HepG2 (cell line): ENCODE measurements at regions not wholly inside any gene's neighbourhood (a gene's known extent, or its start where the extent isn't known, plus 50 kb on each side); places are given as distances from the start of the nearest gene placed in this dataset.

Experiments
- ATAC-seq: fragments of 200-7000 bp; cut with Tn5 transposase; 3 replicates; pipeline ENCODE4 v1.9.1; 2020; ENCODE audit warnings: mild to moderate bottlenecking, moderate library complexity
- BruUV-seq: library from RNA; stranded (reverse); fragments of 400-500 nt; replicated peaks from 2 replicates; lab custom pipeline; 2021; lab: Mats Ljungman, UMichigan
- CTCF ChIA-PET: fragments of 300-600 bp; formaldehyde crosslinking; extraction: SDS; loops from one replicate; lab custom pipeline; 2021; ENCODE audit warnings: low total read pairs, inconsistent platforms, low intra/inter-chr PET ratio; lab: Yijun Ruan, JAX
- POLR2A ChIA-PET: fragments of 350-600 bp; sonication (Branson Sonifier 250); formaldehyde crosslinking; loops from one replicate; lab custom pipeline; 2020; ENCODE audit warnings: antibody characterized with exemption, inconsistent platforms; lab: Yijun Ruan, JAX
- DNase-seq: peaks from one replicate; pipeline ENCODE4 v3.0.0-alpha.2; 2015; ENCODE audit warnings: low spot score
- FAIRE-seq: peaks from 3 replicates; lab custom pipeline; 2011; peaks lifted over from hg19 to GRCh38; lab: Jason Lieb, UNC
- H2AFZ ChIP-seq: one replicate; pipeline ENCODE4 v1.6.1; 2011; ENCODE audit warnings: low read length, inconsistent platforms
- H3K27ac ChIP-seq: fragments of 300-600 bp; 3 replicates; pipeline ENCODE4 v1.8.0; 2011; ENCODE audit warnings: mixed run types, mild to moderate bottlenecking, mixed read lengths, low read length, inconsistent platforms; ENCODE audit not compliant: insufficient read depth; ENCODE audit errors: extremely low read length
- H3K27me3 ChIP-seq, 2 experiments: fragments of 200-600 bp in 1 of 2; 2 replicates in 1 of 2; 3 replicates in 1 of 2; pipeline versions ENCODE4 v1.6.0 to v1.8.0; 2011; ENCODE audit warnings: low read length in 2 of 2, mild to moderate bottlenecking in 2 of 2, moderate library complexity in 2 of 2, inconsistent platforms in 1 of 2; ENCODE audit not compliant: insufficient read depth in 2 of 2, control insufficient read depth in 1 of 2
- H3K36me3 ChIP-seq, 2 experiments: fragments of 200-600 bp in 1 of 2; replicated peaks in 1 of 2; 2 replicates in 1 of 2; 3 replicates in 1 of 2; pipeline versions ENCODE4 v1.5.1 to v1.8.0; 2011; ENCODE audit warnings: low read length in 2 of 2, inconsistent platforms in 1 of 2; ENCODE audit not compliant: insufficient read depth in 2 of 2, control insufficient read depth in 1 of 2
- H3K4me1 ChIP-seq: 2 replicates; pipeline ENCODE4 v1.5.1; 2012; ENCODE audit warnings: low read length, inconsistent platforms; ENCODE audit not compliant: insufficient read depth
- H3K4me2 ChIP-seq: 2 replicates; pipeline ENCODE4 v1.6.0; 2011; ENCODE audit warnings: low read depth, low read length, inconsistent platforms
- H3K4me3 ChIP-seq, 3 experiments: fragments of 200-600 bp in 1 of 3; sonication (generic), shearing (Covaris generic) in 1 of 3; replicated peaks in 1 of 3; 2 replicates each; pipeline ENCODE4 v1.5.1; 2011 to 2016; ENCODE audit warnings: low read length in 3 of 3, inconsistent platforms in 2 of 3, low read depth in 2 of 3, mild to moderate bottlenecking in 2 of 3, control low read depth in 1 of 3, mixed read lengths in 1 of 3; ENCODE audit not compliant: insufficient read depth in 1 of 3
- H3K79me2 ChIP-seq: one replicate; pipeline ENCODE4 v1.6.1; 2011; ENCODE audit warnings: low read length, inconsistent platforms; ENCODE audit not compliant: insufficient read depth
- H3K9ac ChIP-seq: 2 replicates; pipeline ENCODE4 v1.6.0; 2011; ENCODE audit warnings: mild to moderate bottlenecking, low read depth, low read length, inconsistent platforms; ENCODE audit not compliant: insufficient read depth
- H3K9me3 ChIP-seq: 2 replicates; pipeline ENCODE4 v1.5.1; 2012; ENCODE audit warnings: mild to moderate bottlenecking, low read length
- H4K20me1 ChIP-seq: 2 replicates; pipeline ENCODE4 v1.6.0; 2011; ENCODE audit warnings: inconsistent platforms, mild to moderate bottlenecking, low read length, moderate library complexity; ENCODE audit not compliant: insufficient read depth
- ATF1 ChIP-seq: IDR thresholded peaks from 2 replicates; pipeline ENCODE4 v1.6.1; 2016; ENCODE audit warnings: mild to moderate bottlenecking, control low read depth
- CAMTA2 ChIP-seq: sonication (generic); formaldehyde crosslinking; IDR thresholded peaks from 2 replicates; pipeline ENCODE4 v1.4.0; 2020; ENCODE audit warnings: mild to moderate bottlenecking, missing genetic modification reagents, borderline replicate concordance
- FOXK1 ChIP-seq: sonication (generic); formaldehyde crosslinking; IDR thresholded peaks from 2 replicates; pipeline ENCODE4 v1.4.0; 2020; ENCODE audit warnings: low read depth, missing genetic modification reagents, borderline replicate concordance
- SMAD9 ChIP-seq: sonication (generic); formaldehyde crosslinking; IDR thresholded peaks from 2 replicates; pipeline ENCODE4 v1.5.1; 2020; ENCODE audit warnings: mild to moderate bottlenecking, missing genetic modification reagents
- SMYD3 ChIP-seq: sonication (generic); formaldehyde crosslinking; IDR thresholded peaks from 2 replicates; pipeline ENCODE4 v1.8.1; 2023; ENCODE audit warnings: mild to moderate bottlenecking, missing genetic modification reagents
- ZNF234 ChIP-seq: sonication (generic); formaldehyde crosslinking; conservative IDR thresholded peaks from 2 replicates; pipeline ENCODE4 v1.5.1; 2020; ENCODE audit warnings: mild to moderate bottlenecking, missing genetic modification reagents
- ZNF780A ChIP-seq: sonication (generic); formaldehyde crosslinking; IDR thresholded peaks from 2 replicates; pipeline ENCODE4 v1.8.0; 2022; ENCODE audit warnings: mild to moderate bottlenecking, missing genetic modification reagents, moderate library complexity
- ZNF891 ChIP-seq: sonication (generic); formaldehyde crosslinking; IDR thresholded peaks from 2 replicates; pipeline ENCODE4 v1.5.0; 2020; ENCODE audit warnings: mild to moderate bottlenecking, missing genetic modification reagents
- WGBS: methylation state at CpG from one replicate; pipeline ENCODE4 v1.1.6; 2017; ENCODE audit warnings: low lambda C conversion rate; 5-methylcytosine and 5-hydroxymethylcytosine counted together
- in situ Hi-C: cut with HindIII; loops from 2 replicates; pipeline ENCODE4 v1.10.0; 2017; ENCODE audit warnings: low pct_unique_long_range_greater_than_20kb; ENCODE audit not compliant: extremely low pct_ligation_motif_present
- intact Hi-C: fragments of 100-400 bp; cut with micrococcal nuclease; formaldehyde crosslinking; loops from one replicate; pipeline ENCODE4 v1.10.0; 2022; ENCODE audit not compliant: unreplicated experiment
- TF ChIP-seq, protein P1 (sequence below): sonication (generic); formaldehyde crosslinking; IDR thresholded peaks from 2 replicates; pipeline ENCODE4 v1.8.1; 2022; ENCODE audit warnings: low read depth, mild to moderate bottlenecking, missing genetic modification reagents
- TF ChIP-seq, protein P2 (sequence below): sonication (generic); formaldehyde crosslinking; IDR thresholded peaks from 2 replicates; pipeline ENCODE4 v1.9.0; 2021; ENCODE audit warnings: missing genetic modification reagents, borderline replicate concordance

DNA sequence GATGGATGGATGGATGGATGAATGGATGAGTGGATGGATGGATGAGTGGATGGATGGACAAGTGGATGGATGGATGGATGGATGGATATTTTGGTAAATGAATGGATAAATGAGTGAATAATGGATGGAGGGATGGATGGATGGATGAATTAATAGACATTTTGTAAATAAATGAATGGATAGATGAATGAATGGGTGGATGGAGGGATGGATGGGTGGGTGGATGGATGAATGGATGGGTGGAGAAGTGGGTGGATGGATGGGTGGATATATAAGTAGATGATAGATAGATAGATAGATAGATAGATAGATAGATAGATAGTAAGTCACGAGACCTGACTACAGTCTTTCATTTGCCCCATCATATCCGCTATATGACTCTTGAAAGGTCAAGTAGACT is 82.7 kb upstream of the OLFM1 start (continued):
- no peak for TF ChIP-seq CAMTA2 (CRISPR knock-in tag)
- TF ChIP-seq, all 625 proteins: peak for 0

DNA sequence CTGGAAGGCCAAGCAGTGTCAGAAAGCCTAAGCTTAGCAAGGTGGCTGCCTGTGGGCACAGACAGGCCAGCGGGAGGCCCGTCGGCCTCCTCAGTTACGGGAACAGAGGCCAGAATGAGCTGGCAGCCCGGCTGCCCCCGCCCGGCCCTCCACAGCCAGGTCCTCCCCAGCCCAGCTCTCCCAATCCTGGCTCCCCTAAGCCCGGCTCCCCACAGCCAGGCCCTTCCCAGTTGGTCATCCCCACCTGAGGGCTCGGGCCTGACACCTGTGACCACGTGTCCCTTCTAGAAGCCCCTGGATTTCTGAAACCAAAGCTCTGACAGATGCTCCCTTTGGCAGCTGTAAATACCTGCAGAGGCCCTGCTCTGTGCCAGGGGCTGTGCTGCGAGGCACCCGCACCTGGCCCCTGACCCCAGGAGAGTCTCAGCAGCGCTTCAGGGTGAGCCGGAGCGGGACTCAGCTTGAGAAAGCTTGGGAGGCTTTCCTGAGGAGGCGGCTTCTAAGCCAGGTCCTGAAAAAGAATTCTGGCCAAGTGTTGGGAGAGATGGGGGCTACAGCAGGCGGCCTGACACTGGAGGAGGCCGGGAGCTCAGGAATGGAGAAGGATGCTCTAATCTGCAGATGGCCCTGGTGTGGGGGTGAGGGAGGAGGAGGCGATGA is 80.4 kb upstream of the OLFM1 start:
- Histone ChIP-seq H3K9me3 (peaks cover 7% of the 10 kb centered on the region; the same call in 1 of the 2 replicates), H3K79me2 (no peaks in the 10 kb centered on the region), H3K27ac (no peak overlapping the region), H3K4me3 (no peak overlapping the region), H3K4me1 (no peaks in the 10 kb centered on the region), H3K36me3 (no peaks in the 10 kb centered on the region), H4K20me1 (no peaks in the 10 kb centered on the region), H3K27me3 (peaks cover 0 to 30% of the 10 kb centered on the region in 2 experiments; a peak in 1 of 5 replicates), H3K9ac (no peak overlapping the region), H3K4me2 (no peak overlapping the region), H2AFZ (no peak overlapping the region)
- FAIRE-seq: no peak
- BruUV-seq: no TSS peak
- intact Hi-C loops (no loop called here), in situ Hi-C loops (no loop called here)
- WGBS: 8% methylated on average over 4 of the region's 19 CpGs
- TF ChIP-seq, protein P1, sequence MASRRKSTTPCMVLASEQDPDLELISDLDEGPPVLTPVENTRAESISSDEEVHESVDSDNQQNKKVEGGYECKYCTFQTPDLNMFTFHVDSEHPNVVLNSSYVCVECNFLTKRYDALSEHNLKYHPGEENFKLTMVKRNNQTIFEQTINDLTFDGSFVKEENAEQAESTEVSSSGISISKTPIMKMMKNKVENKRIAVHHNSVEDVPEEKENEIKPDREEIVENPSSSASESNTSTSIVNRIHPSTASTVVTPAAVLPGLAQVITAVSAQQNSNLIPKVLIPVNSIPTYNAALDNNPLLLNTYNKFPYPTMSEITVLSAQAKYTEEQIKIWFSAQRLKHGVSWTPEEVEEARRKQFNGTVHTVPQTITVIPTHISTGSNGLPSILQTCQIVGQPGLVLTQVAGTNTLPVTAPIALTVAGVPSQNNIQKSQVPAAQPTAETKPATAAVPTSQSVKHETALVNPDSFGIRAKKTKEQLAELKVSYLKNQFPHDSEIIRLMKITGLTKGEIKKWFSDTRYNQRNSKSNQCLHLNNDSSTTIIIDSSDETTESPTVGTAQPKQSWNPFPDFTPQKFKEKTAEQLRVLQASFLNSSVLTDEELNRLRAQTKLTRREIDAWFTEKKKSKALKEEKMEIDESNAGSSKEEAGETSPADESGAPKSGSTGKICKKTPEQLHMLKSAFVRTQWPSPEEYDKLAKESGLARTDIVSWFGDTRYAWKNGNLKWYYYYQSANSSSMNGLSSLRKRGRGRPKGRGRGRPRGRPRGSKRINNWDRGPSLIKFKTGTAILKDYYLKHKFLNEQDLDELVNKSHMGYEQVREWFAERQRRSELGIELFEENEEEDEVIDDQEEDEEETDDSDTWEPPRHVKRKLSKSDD (CRISPR knock-in tag): no peak
- TF ChIP-seq SMYD3 (no peak), FOXK1 (CRISPR knock-in tag) (no peak), ZNF234 (CRISPR knock-in tag) (no peak), SMAD9 (CRISPR knock-in tag) (no peak), ZNF780A (no peak), ZNF891 (CRISPR knock-in tag) (no peak), ATF1 (CRISPR knock-in tag) (no peak)
- TF ChIP-seq, protein P2, sequence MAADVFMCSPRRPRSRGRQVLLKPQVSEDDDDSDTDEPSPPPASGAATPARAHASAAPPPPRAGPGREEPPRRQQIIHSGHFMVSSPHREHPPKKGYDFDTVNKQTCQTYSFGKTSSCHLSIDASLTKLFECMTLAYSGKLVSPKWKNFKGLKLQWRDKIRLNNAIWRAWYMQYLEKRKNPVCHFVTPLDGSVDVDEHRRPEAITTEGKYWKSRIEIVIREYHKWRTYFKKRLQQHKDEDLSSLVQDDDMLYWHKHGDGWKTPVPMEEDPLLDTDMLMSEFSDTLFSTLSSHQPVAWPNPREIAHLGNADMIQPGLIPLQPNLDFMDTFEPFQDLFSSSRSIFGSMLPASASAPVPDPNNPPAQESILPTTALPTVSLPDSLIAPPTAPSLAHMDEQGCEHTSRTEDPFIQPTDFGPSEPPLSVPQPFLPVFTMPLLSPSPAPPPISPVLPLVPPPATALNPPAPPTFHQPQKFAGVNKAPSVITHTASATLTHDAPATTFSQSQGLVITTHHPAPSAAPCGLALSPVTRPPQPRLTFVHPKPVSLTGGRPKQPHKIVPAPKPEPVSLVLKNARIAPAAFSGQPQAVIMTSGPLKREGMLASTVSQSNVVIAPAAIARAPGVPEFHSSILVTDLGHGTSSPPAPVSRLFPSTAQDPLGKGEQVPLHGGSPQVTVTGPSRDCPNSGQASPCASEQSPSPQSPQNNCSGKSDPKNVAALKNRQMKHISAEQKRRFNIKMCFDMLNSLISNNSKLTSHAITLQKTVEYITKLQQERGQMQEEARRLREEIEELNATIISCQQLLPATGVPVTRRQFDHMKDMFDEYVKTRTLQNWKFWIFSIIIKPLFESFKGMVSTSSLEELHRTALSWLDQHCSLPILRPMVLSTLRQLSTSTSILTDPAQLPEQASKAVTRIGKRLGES (CRISPR knock-in tag): no peak
- no peak for ATAC-seq
- DNase-seq: no peak
- CTCF ChIA-PET: no interaction called here
- POLR2A ChIA-PET: no interaction called here
